Mucosa of rectum (tissue), 2 donors: ENCODE measurements at regions not wholly inside any gene's neighbourhood (a gene's known extent, or its start where the extent isn't known, plus 50 kb on each side); places are given as distances from the start of the nearest gene placed in this dataset.
"Not testable (repeated sequence)": the region's sequence is repeated elsewhere in the genome, so short reads cannot be mapped to it uniquely, and the experiment has no call there.

Experiments used
- H3K27ac ChIP-seq, 2 donors: one replicate each; pipeline ENCODE4 v1.7.0; 2013; ENCODE audit warnings: inconsistent platforms in 2 of 2, low read depth in 2 of 2, low read length in 2 of 2
- H3K27me3 ChIP-seq, 2 donors: one replicate each; pipeline ENCODE4 v1.7.0; 2013; ENCODE audit warnings: low read length in 2 of 2; ENCODE audit not compliant: control insufficient read depth in 2 of 2, insufficient read depth in 2 of 2
- H3K36me3 ChIP-seq, 2 donors: one replicate each; pipeline ENCODE4 v1.7.0; 2013; ENCODE audit warnings: low read length in 2 of 2; ENCODE audit not compliant: control insufficient read depth in 2 of 2, insufficient read depth in 2 of 2
- H3K4me1 ChIP-seq, 2 donors: one replicate each; pipeline ENCODE4 v1.7.0; 2013; ENCODE audit warnings: low read length in 2 of 2, mild to moderate bottlenecking in 1 of 2; ENCODE audit not compliant: control insufficient read depth in 2 of 2, insufficient read depth in 2 of 2
- H3K4me3 ChIP-seq, 2 donors: one replicate each; pipeline ENCODE4 v1.7.0; 2013; ENCODE audit warnings: low read length in 2 of 2
- H3K9ac ChIP-seq, 2 donors: one replicate each; pipeline ENCODE4 v1.7.0; 2013; ENCODE audit warnings: low read length in 2 of 2, low read depth in 1 of 2, mild to moderate bottlenecking in 1 of 2
- H3K9me3 ChIP-seq, 2 donors: one replicate each; pipeline ENCODE4 v1.7.0; 2013; ENCODE audit warnings: low read length in 2 of 2; ENCODE audit not compliant: control insufficient read depth in 2 of 2
- donor health status: healthy.
- donor health status: Normal muscosa, but diverticular disease.

DNA sequence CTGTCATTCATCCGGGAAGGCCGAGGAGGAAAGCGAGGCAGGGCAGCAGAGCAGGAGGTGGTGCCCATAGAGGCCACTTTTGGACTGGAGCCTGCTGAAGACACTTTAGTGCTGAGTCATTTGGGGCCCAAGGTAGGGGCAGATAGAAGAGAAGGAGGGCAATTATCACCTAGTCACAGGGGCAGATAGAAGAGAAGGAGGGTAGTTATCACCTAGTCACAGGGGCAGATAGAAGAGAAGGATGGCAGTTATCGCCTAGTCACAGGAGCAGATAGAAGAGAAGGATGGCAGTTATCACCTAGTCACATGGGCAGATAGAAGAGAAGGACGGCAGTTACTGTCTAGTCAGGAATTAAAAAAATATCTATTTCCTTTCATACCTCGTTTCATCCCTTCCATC is 1372.6 kb downstream of the FOXD4L5 start:
- not testable (repeated sequence) for H3K36me3 ChIP-seq, H3K9ac ChIP-seq, H3K9me3 ChIP-seq, H3K27me3 ChIP-seq, H3K4me3 ChIP-seq, H3K27ac ChIP-seq, H3K4me1 ChIP-seq

DNA sequence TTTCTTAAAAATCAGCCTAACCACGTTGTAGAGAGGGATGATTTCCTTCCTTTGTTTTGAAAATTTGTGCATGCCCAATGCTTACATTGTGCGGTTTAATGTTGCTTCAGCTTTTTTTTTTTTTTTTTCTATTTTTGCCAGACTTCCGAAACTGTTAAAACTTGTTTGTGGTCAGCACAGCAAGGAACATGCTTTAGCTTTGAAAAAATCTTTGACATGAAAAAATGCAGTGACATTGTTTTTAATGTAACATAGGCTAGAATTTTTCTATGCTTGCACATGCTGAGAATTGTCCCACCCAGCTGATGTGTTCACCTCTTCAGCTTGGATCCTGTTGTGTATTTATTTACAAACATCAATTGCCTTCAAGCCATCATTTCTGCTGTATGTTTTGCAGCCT is 1375.9 kb downstream of the FOXD4L5 start:
- not testable (repeated sequence) for H3K27me3 ChIP-seq, H3K9ac ChIP-seq, H3K36me3 ChIP-seq, H3K9me3 ChIP-seq, H3K27ac ChIP-seq, H3K4me1 ChIP-seq, H3K4me3 ChIP-seq

DNA sequence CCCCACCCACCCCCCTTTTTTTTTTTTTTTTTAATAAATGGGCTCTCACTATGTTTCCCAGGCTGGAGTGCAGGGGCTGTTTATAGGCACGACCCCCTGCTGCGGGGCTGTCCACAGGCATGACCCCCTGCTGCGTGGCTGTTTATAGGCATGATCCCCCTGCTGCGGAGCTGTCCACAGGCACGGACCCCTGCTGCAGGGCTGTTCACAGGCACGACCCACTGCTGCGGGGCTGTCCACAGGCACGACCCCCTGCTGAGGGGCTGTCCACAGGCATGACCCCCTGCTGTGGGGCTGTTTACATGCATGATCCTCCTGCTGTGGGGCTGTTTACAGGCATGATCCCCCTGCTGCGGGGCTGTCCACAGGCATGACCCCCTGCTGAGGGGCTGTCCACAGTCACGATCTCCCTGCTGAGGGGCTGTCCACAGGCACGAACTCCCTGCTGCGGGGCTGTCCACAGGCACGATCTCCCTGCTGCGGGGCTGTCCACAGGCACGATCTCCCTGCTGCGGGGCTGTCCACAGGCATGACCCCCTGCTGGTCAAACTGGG is 1385.3 kb downstream of the FOXD4L5 start:
- H3K4me3 ChIP-seq, H3K36me3 ChIP-seq, H3K9me3 ChIP-seq, H3K4me1 ChIP-seq, H3K27ac ChIP-seq, H3K27me3 ChIP-seq, H3K9ac ChIP-seq: not testable (repeated sequence)

DNA sequence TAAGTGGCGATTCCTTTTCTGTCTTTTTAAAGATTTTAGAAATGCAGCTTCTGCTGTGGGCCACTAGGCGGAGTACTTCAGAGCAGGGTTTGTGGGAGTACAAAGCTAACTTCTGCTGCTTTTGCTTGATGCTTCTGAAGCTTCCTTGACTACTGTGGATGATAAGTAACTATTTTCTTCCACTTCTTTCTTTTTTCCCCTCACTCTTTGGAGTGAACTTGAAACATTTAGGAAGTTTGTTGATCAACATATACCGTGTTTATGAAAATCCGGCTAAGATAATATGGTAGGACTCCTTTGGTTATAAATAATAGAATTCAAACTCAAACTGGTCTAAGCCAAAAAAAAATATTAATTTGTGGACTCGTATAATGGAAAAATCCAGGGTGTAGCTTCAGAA is 1403.6 kb downstream of the FOXD4L5 start:
- not testable (repeated sequence) for H3K27me3 ChIP-seq, H3K36me3 ChIP-seq, H3K27ac ChIP-seq, H3K9ac ChIP-seq, H3K4me3 ChIP-seq, H3K9me3 ChIP-seq, H3K4me1 ChIP-seq

DNA sequence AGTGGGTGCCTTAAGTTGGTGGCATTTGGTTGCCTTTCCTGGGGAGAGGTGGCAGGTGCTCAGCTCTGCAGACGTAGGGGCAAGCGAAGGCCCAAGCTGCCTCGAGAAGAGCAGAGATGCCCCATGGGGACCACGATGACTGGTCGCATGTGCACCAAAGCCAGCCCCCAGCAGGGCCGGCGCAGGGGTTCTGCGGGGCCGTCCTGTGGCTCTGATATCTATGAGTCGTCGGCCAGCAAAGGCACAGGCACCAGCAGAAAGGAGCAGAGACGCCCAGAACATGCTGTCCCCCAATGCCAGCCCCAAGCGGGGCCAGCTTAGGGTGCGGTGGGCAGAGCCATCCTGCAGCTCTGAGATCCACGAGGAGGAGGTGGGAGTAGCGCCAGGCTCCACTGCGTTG is 1408.6 kb downstream of the FOXD4L5 start:
- H3K9me3 ChIP-seq, H3K36me3 ChIP-seq, H3K9ac ChIP-seq, H3K27me3 ChIP-seq, H3K4me3 ChIP-seq, H3K27ac ChIP-seq, H3K4me1 ChIP-seq: not testable (repeated sequence)

DNA sequence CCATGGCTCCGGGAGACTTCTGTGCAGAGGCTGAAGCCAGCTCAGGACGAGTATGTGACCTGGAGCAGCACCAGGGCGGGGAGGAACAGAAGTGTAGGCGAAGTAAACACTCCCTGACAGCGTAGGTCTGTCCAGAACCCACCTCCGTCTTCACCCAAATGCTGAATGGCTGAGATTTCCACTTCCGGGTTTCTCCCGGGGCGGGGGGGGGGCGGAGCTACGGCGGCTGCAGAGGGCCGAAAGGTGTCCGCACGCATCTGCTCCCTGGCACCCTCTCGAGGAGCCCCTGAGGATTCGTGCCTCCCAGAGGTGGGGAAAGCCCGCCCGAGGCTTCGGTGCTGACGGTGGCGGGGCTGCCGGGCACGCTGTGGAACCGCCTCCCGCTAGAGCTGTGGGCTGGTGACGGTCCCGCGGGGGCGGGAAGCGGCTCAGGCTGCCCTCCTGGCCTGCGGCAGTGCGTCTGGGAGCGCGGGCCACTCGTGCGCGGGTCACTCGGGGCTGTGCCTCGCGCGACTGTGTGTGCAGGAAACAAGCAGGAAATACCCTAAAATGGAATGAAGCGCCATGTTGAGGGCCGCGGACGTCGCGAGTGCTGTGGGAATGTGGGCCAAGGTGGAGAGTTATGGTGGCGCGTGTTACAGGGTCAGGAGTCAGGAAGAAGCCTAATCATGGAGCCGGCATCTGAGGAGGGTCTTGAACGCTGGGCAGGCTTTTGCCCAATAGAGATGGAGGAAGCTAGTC is 1425.4 kb downstream of the FOXD4L5 start:
- Histone ChIP-seq H3K4me1 (no peaks in the 10 kb centered on the region), H3K36me3 (no peaks in the 10 kb centered on the region), H3K4me3 (peak overlapping the region in 1 of 2 donors; percentile 44), H3K9ac (no peak overlapping the region), H3K27ac (no peak overlapping the region), H3K27me3 (no peaks in the 10 kb centered on the region), H3K9me3 (no peaks in the 10 kb centered on the region)

DNA sequence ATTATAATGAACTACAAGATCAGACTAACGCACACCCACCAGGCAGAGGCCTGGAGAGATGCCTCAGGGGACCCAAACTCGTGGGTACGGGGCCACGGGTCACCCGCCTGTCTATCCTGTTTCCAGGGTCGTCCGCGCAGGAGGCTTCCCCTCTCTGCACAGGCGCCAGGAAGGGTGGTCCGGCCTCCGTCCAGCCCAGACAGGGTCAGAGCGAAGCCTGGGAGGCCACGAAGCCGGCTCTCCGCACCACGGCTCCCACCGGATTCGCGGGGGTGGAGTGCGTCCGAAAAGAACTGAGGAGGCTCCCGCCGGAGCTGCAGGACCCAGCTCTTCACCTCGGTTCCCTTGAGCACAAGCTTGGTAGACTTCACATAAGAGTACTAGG is 1425.9 kb downstream of the FOXD4L5 start:
- not testable (repeated sequence) for H3K27me3 ChIP-seq, H3K27ac ChIP-seq, H3K4me1 ChIP-seq, H3K9me3 ChIP-seq, H3K9ac ChIP-seq, H3K36me3 ChIP-seq
- H3K4me3 ChIP-seq, result peak overlapping the region in 1 of 2 donors; percentile 44

DNA sequence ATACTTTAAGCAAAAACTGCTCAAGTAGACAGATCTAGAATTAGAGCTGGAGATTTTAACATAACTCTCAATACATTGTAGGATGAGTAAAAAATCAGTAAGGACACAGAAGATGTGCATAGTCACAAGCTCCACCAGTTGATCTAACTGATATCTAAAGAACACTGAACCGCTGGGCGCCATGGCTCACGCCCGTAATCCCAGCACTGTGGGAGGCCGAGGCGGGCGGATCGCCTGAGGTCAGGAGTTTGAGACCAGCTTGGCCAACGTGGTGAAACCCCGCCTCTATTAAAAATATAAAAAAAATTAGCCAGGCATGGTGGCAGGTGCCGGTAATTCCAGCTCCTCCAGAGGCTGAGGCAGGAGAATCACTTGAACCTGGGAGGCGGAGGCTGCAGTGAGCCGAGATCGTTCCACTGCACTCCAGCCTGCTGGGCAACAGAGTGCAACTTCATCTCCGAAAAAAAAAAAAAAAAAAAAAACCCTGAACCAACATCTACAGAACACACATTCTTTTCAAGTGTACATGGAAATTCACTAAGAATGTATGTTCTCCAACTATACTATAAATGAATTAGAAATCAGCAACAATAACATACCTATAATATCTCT is 1431.8 kb downstream of the FOXD4L5 start:
- not testable (repeated sequence) for H3K9ac ChIP-seq, H3K27me3 ChIP-seq, H3K9me3 ChIP-seq, H3K27ac ChIP-seq, H3K36me3 ChIP-seq, H3K4me1 ChIP-seq, H3K4me3 ChIP-seq

DNA sequence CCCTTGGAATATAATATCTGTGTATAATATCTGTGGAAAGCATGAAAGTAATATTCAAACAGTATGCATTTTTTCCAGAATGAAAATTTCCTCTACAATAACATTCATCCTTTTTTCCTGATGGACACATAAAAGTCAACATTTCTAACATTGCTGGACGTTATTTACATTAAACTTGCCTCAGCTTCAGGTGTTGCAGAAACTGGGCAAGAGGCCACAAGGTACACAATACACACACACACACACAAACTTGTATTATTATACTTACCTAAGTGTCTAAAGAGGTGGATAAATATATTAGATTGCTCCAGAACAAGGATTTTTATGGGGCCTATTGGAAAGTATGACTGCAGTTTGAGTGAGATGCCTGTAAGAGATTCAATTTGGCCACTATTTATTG is 1460.2 kb downstream of the FOXD4L5 start:
- not testable (repeated sequence) for H3K4me1 ChIP-seq, H3K27me3 ChIP-seq, H3K9ac ChIP-seq, H3K9me3 ChIP-seq, H3K4me3 ChIP-seq, H3K36me3 ChIP-seq, H3K27ac ChIP-seq

DNA sequence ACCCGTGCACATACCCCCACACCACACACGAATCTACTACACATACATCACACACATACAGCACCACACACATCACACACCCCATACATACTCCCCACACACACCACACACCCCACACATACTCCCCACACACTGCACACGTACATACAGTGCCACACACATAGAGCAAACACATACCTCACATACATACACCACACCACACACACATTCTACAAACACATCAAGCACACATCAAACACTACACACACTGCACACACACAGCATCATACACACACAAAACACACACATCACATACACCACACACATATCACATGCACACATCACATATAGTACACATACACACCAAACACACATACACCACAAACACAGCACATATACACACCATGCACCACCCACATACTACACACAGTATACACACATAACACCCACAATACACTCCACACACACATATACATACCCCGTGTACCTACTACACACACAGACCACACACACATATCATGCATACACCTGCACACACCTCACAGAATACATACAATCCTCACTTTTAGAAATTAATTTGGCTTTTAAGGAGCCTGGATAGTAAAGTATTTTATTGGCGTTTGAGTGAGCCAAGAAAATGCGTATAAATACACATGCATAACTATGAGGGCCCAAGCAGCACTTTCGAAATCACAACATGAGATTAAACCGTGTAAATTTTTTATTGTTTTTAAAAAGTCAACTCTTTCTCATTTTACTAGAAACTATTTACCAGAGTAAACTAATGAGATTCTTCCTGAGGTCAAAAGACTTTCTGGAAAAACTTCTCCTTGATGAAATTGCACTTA is 1461.4 kb downstream of the FOXD4L5 start:
- H3K9ac ChIP-seq, H3K36me3 ChIP-seq: not testable (repeated sequence)

More for the DNA sequence above, 1461.4 kb downstream of the FOXD4L5 start:
- not testable (repeated sequence) for H3K4me3 ChIP-seq, H3K27me3 ChIP-seq, H3K4me1 ChIP-seq, H3K27ac ChIP-seq, H3K9me3 ChIP-seq
